Activated CD4-positive, alpha-beta T cell treated with anti-CD3 and anti-CD28 coated beads, Interleukin-2, amount 50 U/mL, for 1 hour (primary cell): ENCODE measurements at regions not wholly inside any gene's neighbourhood (a gene's known extent, or its start where the extent isn't known, plus 50 kb on each side); places are given as distances from the start of the nearest gene placed in this dataset.
"Not testable (repeated sequence)": the region's sequence is repeated elsewhere in the genome, so short reads cannot be mapped to it uniquely, and the experiment has no call there.

ENCODE experiments used
- DNase-seq: peaks from one replicate; pipeline ENCODE4 v3.0.0-alpha.2; 2020

DNA sequence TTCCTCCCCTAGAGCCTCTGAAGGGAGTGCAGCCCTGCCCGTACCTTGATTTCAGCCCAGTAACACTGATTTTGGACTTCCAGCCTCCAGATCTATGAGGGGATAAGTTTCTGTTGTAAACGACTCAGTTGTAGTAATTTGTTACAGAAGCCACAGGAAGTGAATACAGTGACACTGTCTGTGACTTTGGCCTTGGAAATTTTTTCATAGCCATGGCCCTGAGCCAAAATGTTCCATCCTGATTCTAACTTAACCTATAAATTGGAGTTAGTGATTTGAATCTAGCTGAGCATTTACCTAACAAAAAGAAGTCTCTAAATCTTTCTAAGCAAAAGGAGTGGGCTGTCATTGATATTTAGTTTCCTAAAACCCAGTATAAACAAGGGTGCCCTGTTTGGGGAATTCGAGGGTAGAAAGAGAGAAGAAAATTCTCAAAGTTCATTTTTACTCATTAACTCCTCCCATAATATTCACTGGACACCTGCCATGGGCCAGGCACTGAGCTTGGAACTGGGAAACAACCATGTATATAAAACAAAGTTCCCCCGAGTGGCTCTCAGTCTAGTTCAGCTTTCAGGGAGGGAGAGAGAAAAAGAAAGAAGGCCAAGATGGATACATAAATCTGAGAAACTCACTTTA lies 162.3 kb downstream of the SKIDA1 start:
- DNase-seq = no peak

- DNase-seq = no peak
Observed at GRCh38 chr10:21359202-21359601, 166.3 kb downstream of the SKIDA1 start.

- no peak for DNase-seq
Observed at GRCh38 chr10:21355591-21356011, 169.9 kb downstream of the SKIDA1 start.

GRCh38 chr10:21352886-21353285 lies 172.6 kb downstream of the SKIDA1 start:
- DNase-seq = no peak

- not testable (repeated sequence) for DNase-seq
Observed at GRCh38 chr10:21351594-21351993, 173.9 kb downstream of the SKIDA1 start.

GRCh38 chr10:21349912-21350286 lies 175.6 kb downstream of the SKIDA1 start:
- DNase-seq = no peak

GRCh38 chr10:21347785-21348170 lies 177.7 kb downstream of the SKIDA1 start:
- no peak for DNase-seq

GRCh38 chr10:21347043-21347784 lies 178.3 kb downstream of the SKIDA1 start:
- DNase-seq = no peak

DNA sequence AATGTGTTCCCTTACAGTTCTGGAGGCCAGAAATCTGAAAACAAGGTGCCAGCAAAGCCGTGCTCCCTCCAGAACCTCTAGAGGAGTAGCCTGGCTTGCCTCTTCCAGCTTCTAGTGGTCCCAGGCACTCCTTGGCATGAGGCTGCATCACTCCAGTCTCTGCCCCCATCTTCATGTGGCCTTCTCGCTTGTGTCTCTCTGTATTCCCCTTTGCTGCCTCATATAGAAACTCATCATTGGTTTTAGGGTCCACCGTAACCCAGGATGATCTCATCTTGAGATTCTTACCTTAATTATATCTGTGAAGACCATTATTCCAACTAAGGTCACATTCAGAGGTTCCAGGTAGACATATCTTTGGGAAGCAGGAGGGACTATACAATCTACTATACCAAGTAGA lies 182.4 kb downstream of the SKIDA1 start:
- no peak for DNase-seq

GRCh38 chr10:21342499-21342898 lies 183.0 kb downstream of the SKIDA1 start:
- DNase-seq = not testable (repeated sequence)

- DNase-seq = no peak
Observed at GRCh38 chr10:21340331-21340730, 185.2 kb downstream of the SKIDA1 start.

GRCh38 chr10:21337171-21337792 lies 188.2 kb downstream of the SKIDA1 start:
- no peak for DNase-seq

- no peak for DNase-seq
Observed at GRCh38 chr10:21336476-21337170, 188.9 kb downstream of the SKIDA1 start.

- DNase-seq = no peak
Observed at GRCh38 chr10:21334891-21335696, 190.4 kb downstream of the SKIDA1 start.

DNA sequence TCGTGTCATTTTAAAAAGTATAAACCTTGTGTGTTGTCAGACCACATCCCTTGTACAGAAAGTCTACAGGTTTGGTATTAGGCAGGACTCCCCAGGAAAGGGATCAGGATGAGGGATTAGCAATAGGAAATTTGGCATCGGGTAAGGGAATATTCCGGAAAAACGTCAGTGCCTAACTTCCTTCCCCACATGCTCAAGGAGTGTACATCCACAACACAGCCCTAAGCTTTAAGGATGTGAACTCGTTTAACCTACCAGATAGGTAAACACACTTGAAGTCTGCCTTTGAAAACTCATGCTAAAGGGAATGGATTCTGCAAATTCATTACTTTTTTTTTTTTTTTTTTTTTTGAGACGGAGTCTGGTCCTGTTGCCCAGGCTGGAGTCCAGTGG lies 194.9 kb downstream of the SKIDA1 start:
- DNase-seq = no peak

- no peak for DNase-seq
Observed at GRCh38 chr10:21329995-21330627, 195.4 kb downstream of the SKIDA1 start.

- no peak for DNase-seq
Observed at GRCh38 chr10:21327289-21327993, 198.0 kb downstream of the SKIDA1 start.

- no peak for DNase-seq
Observed at GRCh38 chr10:21326594-21327288, 198.7 kb downstream of the SKIDA1 start.

DNA sequence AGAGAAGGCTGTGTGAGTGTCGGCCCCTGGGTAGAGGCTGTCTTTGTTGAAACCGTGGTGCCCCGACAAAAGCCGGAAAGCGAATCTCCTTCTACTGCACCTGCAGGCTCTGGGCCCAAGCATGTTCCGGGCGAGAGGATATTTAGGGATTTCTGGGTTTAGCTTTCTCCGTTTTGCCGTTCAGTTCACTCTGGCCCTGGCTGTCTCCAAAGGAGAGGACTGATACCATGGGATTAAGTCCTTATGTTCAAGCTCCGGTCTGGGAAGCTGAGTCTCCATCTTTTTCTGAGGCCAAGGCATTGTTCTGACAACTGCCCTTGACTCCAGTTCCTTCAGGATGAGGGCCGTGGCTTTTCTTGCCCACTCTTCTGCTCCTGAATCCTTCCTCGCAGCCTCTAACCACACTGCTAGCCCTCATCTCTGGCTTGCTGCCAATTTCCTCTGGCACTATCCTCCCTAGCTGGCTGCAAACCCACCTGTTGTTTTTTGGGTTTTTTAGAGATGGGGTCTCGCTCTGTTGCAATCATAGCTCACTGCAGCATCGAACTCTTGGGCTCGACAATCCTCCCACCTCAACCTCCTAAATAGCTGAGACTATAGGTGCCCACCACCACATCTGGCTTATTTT lies 206.8 kb downstream of the SKIDA1 start:
- DNase-seq = no peak

GRCh38 chr10:21317902-21318301 lies 207.6 kb downstream of the SKIDA1 start:
- DNase-seq = no peak
